Loucy (cell line): ENCODE measurements at regions not wholly inside any gene's neighbourhood (a gene's known extent, or its start where the extent isn't known, plus 50 kb on each side); places are given as distances from the start of the nearest gene placed in this dataset.

Experiments
- H2AFZ ChIP-seq: fragments of 200-600 bp; sonication (generic); 2 replicates; pipeline ENCODE4 v1.6.0; 2016; ENCODE audit warnings: antibody characterized with exemption, mild to moderate bottlenecking, low read length, moderate library complexity
- H3F3A ChIP-seq: fragments of 200-600 bp; 2 replicates; pipeline ENCODE4 v1.6.0; 2016; ENCODE audit warnings: antibody characterized with exemption, low read depth, mild to moderate bottlenecking
- H3K27me3 ChIP-seq: fragments of 200-600 bp; sonication (generic); 2 replicates; pipeline ENCODE4 v1.6.1; 2014; ENCODE audit warnings: low read length, mild to moderate bottlenecking; ENCODE audit not compliant: insufficient read depth, poor library complexity, severe bottlenecking
- H3K36me3 ChIP-seq: fragments of 200-600 bp; sonication (generic); 2 replicates; pipeline ENCODE4 v1.6.1; 2016; ENCODE audit warnings: low read length; ENCODE audit not compliant: insufficient read depth
- H3K4me1 ChIP-seq: fragments of 200-600 bp; sonication (generic); 2 replicates; pipeline ENCODE4 v1.5.1; 2014; ENCODE audit warnings: low read length, mild to moderate bottlenecking; ENCODE audit not compliant: insufficient read depth, poor library complexity, severe bottlenecking
- H3K4me2 ChIP-seq: fragments of 200-600 bp; sonication (generic); 2 replicates; pipeline ENCODE4 v1.6.0; 2014; ENCODE audit warnings: antibody characterized with exemption, low read length, low read depth, mild to moderate bottlenecking; ENCODE audit not compliant: poor library complexity, severe bottlenecking
- H3K4me3 ChIP-seq: fragments of 200-600 bp; sonication (generic); 2 replicates; pipeline ENCODE4 v1.5.1; 2014; ENCODE audit warnings: low read length, mild to moderate bottlenecking, mixed read lengths; ENCODE audit not compliant: poor library complexity, severe bottlenecking
- H3K79me2 ChIP-seq: fragments of 200-600 bp; sonication (generic); 2 replicates; pipeline ENCODE4 v1.6.1; 2014; ENCODE audit warnings: low read length; ENCODE audit not compliant: insufficient read depth
- H3K9ac ChIP-seq: fragments of 200-600 bp; sonication (generic); 2 replicates; pipeline ENCODE4 v1.6.0; 2014; ENCODE audit warnings: mild to moderate bottlenecking, low read depth, low read length, moderate library complexity; ENCODE audit not compliant: poor library complexity, severe bottlenecking
- H3K9me2 ChIP-seq: fragments of 200-600 bp; sonication (generic); replicated peaks from 2 replicates; pipeline ENCODE4 v1.6.1; 2016; ENCODE audit warnings: low read depth, low read length, mixed read lengths
- H3K9me3 ChIP-seq: fragments of 200-600 bp; sonication (generic); 2 replicates; pipeline ENCODE4 v1.6.1; 2014; ENCODE audit warnings: mild to moderate bottlenecking, antibody characterized with exemption, low read length, low read depth; ENCODE audit not compliant: insufficient read depth
- H4K20me1 ChIP-seq: fragments of 200-600 bp; sonication (generic); 2 replicates; pipeline ENCODE4 v1.6.0; 2014; ENCODE audit warnings: antibody characterized with exemption, low read length, mild to moderate bottlenecking; ENCODE audit not compliant: insufficient read depth, poor library complexity, severe bottlenecking
- CTCF ChIP-seq: fragments of 200-600 bp; sonication (generic); conservative IDR thresholded peaks from 2 replicates; pipeline ENCODE4 v1.5.1; 2014; ENCODE audit warnings: mild to moderate bottlenecking, antibody characterized with exemption, low read length
- EZH2phosphoT487 ChIP-seq: fragments of 200-600 bp; IDR thresholded peaks from 2 replicates; pipeline ENCODE4 v1.6.1; 2018; ENCODE audit warnings: antibody characterized with exemption, mild to moderate bottlenecking, moderate library complexity, borderline replicate concordance

DNA sequence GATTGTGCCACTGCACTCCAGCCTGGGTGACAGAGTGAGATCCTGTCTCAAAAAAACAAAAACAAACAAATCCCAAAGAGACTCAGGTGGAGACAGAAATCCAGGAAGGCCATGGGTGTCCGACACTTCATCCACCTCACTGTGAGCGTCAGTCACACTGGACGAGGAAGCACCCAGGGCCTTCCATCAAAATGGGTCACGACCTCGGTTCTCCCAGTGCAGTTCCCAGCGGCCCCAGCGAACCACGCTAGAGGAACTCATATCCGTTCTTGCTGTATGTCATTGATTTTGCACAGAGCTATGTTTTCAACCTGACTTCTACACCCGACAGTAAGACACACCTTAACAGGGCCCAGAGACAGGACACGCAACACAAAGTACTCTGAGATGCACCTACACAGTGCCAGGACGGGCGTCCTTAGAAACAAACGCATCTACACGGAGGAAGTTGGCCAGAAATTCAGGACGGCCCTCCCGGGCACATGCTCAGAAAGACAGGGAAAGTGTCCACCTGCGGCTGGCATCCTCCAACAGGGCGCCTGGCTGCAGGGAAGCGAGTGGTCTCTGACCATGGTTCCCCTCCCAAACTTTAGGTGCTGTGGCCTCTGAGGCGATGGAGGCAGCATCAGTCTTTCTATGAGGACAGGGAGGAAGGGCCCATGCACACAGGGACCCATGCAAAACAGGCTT lies 410.5 kb downstream of the CTTN start:
- Histone ChIP-seq H3F3A (no peaks in the 10 kb centered on the region), H3K9ac (no peak overlapping the region), H3K9me2 (no peaks in the 10 kb centered on the region), H3K4me3 (no peak overlapping the region), H3K36me3 (no peaks in the 10 kb centered on the region), H3K9me3 (peaks cover 15% of the 10 kb centered on the region; the same call in 1 of the 2 replicates), H3K4me1 (no peaks in the 10 kb centered on the region), H3K79me2 (no peaks in the 10 kb centered on the region), H2AFZ (no peak overlapping the region), H3K4me2 (no peak overlapping the region), H3K27me3 (no peaks in the 10 kb centered on the region), H4K20me1 (no peaks in the 10 kb centered on the region)
- no peak for TF ChIP-seq CTCF
- TF ChIP-seq EZH2phosphoT487: no peak

DNA sequence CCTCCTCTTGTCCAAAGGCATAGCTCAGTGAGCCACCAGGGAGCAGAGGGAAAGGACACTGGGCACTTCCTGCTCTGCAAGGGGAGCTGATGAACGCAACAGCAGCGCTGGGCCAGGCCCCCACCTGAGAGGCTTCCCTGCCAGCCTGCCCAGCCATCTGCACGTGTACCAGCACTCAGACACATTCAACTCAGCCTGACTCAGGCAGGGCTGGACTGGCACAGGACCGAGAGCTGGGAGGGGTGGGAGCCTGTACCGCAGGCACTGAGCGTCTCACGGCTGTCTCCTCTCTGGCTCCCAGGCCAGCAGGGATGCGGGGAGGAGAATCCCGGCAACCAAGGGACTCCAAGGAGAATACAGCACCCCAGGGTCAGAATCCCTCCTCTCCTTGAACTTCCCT lies 411.8 kb downstream of the CTTN start:
- Histone ChIP-seq H3K27me3 (no peaks in the 10 kb centered on the region), H3K4me1 (no peaks in the 10 kb centered on the region), H3K9ac (no peak overlapping the region), H3K79me2 (no peaks in the 10 kb centered on the region), H2AFZ (no peak overlapping the region), H3K36me3 (no peaks in the 10 kb centered on the region), H4K20me1 (no peaks in the 10 kb centered on the region), H3F3A (no peaks in the 10 kb centered on the region), H3K9me2 (no peaks in the 10 kb centered on the region), H3K4me3 (no peak overlapping the region), H3K4me2 (no peak overlapping the region), H3K9me3 (peaks cover 15% of the 10 kb centered on the region; the same call in 1 of the 2 replicates)
- TF ChIP-seq CTCF: no peak

DNA sequence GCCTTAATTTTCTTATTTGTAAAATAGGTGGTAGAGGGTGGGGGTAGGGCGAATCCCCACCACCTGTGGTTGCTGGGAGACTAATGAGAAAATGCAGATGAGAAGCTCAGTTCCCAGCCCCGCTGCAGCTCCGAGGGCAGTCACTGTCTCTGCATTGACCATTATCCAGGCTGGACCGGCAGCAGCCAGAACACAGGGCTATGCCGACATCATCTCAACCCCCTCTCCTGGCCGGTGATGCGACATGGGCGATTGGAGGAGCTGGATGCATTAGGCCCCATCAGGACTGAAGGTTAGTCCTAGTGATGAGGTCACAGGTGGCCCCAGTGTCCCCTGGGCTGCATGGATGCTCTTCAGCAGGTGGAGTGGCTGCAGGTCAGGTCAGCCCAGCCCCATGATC lies 412.4 kb downstream of the CTTN start:
- Histone ChIP-seq H3K4me2 (no peak overlapping the region), H3K9me3 (peaks cover 15% of the 10 kb centered on the region; the same call in 1 of the 2 replicates), H2AFZ (no peak overlapping the region), H3F3A (no peaks in the 10 kb centered on the region), H3K9ac (no peak overlapping the region), H3K79me2 (no peaks in the 10 kb centered on the region), H3K36me3 (no peaks in the 10 kb centered on the region), H3K9me2 (no peaks in the 10 kb centered on the region), H3K4me3 (no peak overlapping the region), H4K20me1 (no peaks in the 10 kb centered on the region), H3K4me1 (no peaks in the 10 kb centered on the region), H3K27me3 (no peaks in the 10 kb centered on the region)
- TF ChIP-seq EZH2phosphoT487: no peak
- no peak for TF ChIP-seq CTCF
